Left lung (tissue), 4 donors: ENCODE measurements at regions not wholly inside any gene's neighbourhood (a gene's known extent, or its start where the extent isn't known, plus 50 kb on each side); places are given as distances from the start of the nearest gene placed in this dataset.
A peak's percentile ranks its signal among the peaks of the same experiment; 100 is the strongest.

Source experiments
- ATAC-seq: fragments of 200-7000 bp; cut with Tn5 transposase; one replicate; pipeline ENCODE4 v1.9.1; 2020; ENCODE audit warnings: moderate library complexity
- DNase-seq, 4 donors: peaks; one replicate each; pipeline ENCODE4 v3.0.0-alpha.2; 2013 to 2020
- H3K27ac ChIP-seq, 2 donors: fragments of 200-600 bp; sonication (generic) in 1 of 2; one replicate each; pipeline versions ENCODE4 v1.5.0 to v1.8.0; 2020 to 2021
- H3K27me3 ChIP-seq, 2 donors: fragments of 200-600 bp; sonication (generic) in 1 of 2; one replicate each; pipeline versions ENCODE4 v1.5.0 to v1.8.0; 2020 to 2021
- H3K36me3 ChIP-seq, 2 donors: fragments of 200-600 bp; sonication (generic) in 1 of 2; one replicate each; pipeline versions ENCODE4 v1.5.0 to v1.8.0; 2020 to 2021
- H3K4me1 ChIP-seq, 2 donors: fragments of 200-600 bp; one replicate each; pipeline ENCODE4 v1.8.0; 2021
- H3K4me3 ChIP-seq, 2 donors: fragments of 200-600 bp; sonication (generic) in 1 of 2; one replicate each; pipeline versions ENCODE4 v1.5.0 to v1.8.0; 2020 to 2021; ENCODE audit warnings: mild to moderate bottlenecking in 1 of 2
- H3K9me3 ChIP-seq, 2 donors: fragments of 200-600 bp; sonication (generic) in 1 of 2; one replicate each; pipeline versions ENCODE4 v1.5.0 to v1.8.0; 2020 to 2021
- CTCF ChIP-seq, 2 donors: fragments of 200-600 bp; sonication (generic) in 1 of 2; IDR thresholded peaks; one replicate each; pipeline versions ENCODE4 v1.5.0 to v1.8.0; 2021; ENCODE audit warnings: antibody characterized with exemption in 2 of 2
- intact Hi-C, 2 donors: fragments of 100-400 bp; cut with DNase I; formaldehyde crosslinking; loops; one replicate each; pipeline versions ENCODE4 v1.11.2 to v1.14.2; 2022
- donor health status: DM: no; HTN: yes; CAD: no.
- donor health status: DM: no; HTN: no; CAD: no.

- Histone ChIP-seq H3K27me3 (no peaks in the 10 kb centered on the region), H3K4me3 (no peak overlapping the region), H3K27ac (peak overlapping the region; percentile 1 to 41), H3K4me1 (peaks cover 19 to 26% of the 10 kb centered on the region in 2 donors), H3K9me3 (no peaks in the 10 kb centered on the region), H3K36me3 (no peaks in the 10 kb centered on the region)
- no peak for TF ChIP-seq CTCF (IDR thresholded peaks at IDR 0.05)
- intact Hi-C loops: no loop called here
- ATAC-seq (peak; percentile 45), DNase-seq (peak in 1 of 4 donors; percentile 19)
These were observed 49.8 kb upstream of the TEX264 start for GRCh38 chr3:51621091-51621892.
